GM21390 (cell line): ENCODE measurements at regions not wholly inside any gene's neighbourhood (a gene's known extent, or its start where the extent isn't known, plus 50 kb on each side); places are given as distances from the start of the nearest gene placed in this dataset.
A peak's percentile ranks its signal among the peaks of the same experiment; 100 is the strongest.

Source experiments
- ATAC-seq: cut with Tn5 transposase; IDR thresholded peaks from one replicate; pipeline ENCODE4 v1.9.1; 2021; ENCODE audit not compliant: unreplicated experiment

- ATAC-seq: no peak
Measured at GRCh38 chr3:147925272-147925671, 516.1 kb downstream of the ZIC1 start.

DNA sequence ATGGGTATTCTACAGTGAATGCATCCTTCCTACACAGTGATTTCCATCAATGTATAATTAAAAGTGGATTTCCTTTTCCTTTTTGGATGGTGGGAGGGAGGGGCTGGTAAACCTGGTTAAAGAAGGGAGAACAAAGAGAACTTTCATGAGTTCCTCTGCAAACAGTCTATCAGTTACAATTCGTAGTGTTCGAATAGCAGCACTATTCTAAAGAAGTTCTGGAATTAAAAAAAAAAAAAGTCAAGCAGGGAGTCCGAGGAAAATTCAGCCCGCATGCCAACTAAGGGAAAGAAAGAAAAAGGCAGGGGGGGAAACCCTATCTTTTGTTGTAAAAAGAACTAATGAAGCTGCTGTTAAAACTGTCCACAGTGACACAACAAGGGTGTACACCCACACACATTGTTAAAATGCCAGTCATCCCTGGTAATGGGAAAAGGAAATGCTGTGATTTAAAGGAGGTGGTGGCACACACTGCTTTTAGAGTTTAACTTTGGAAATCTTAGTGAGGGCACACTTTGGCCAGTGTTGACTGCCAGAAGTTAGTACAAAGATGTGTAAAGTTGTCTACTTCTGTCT, 521.2 kb downstream of the ZIC1 start:
- no peak for ATAC-seq

GRCh38 chr3:147934451-147935180, 525.5 kb downstream of the ZIC1 start:
- ATAC-seq: no peak

DNA sequence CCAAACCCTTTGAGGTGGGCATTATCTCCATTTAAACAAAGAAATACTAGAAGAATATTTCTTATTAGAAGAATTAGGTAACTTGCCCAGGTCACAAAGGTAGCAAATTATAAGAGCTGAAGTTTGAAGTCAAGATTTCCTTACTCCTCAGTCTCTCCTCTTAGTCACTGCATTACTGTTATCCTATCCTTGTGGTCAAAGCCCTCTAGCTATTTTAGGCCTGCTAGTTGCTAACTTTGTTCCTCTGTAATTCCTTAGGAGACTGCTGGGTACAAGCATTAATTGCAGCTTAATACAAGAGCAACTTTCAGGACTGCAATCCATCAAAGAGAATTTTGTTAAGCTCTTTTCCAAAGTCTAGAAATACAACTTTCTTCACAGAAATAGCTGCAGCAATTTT, 528.2 kb downstream of the ZIC1 start:
- ATAC-seq: no peak

- no peak for ATAC-seq
Measured at GRCh38 chr3:147937891-147938290, 528.7 kb downstream of the ZIC1 start.

DNA sequence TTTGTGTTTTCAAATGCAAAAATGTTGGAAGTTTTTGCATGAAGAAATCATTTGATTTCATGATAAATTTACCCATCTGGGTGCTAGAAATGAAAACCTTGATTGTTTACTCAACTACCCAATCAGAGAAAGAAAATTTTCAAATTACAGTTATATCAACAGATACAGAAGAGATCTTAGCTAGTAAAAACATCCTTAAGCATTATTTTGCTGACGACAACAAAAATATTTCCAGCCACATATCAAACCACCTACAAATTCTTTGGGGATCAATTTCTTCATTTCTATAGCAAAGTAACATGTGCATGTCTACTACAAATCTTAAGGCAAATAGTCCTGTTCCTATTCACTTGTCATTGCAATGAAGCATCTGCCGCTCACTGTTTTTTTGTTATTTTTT, 530.3 kb downstream of the ZIC1 start:
- ATAC-seq: no peak

DNA sequence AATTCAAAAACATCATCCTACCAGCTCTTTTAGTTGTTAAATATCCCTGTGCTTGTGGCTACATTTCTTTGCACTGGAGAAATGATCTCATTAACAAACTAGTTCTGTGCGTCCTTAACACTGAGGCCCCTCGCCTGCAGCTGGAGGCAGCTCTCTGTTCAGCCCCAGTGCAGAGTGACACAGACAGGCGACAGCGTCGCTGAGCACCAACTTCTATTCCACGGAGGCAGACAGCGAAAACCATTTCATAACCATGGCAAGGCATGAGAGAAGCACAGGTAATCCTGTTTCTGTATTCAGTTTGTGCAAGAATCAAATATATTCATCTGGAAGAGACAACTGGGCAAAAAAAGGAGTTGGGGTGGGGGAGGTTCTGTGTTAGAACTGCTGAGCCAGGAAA, 530.7 kb downstream of the ZIC1 start:
- no peak for ATAC-seq

- no peak for ATAC-seq
Measured at GRCh38 chr3:147940405-147941193, 531.4 kb downstream of the ZIC1 start.

- no peak for ATAC-seq
Measured at GRCh38 chr3:147941969-147942368, 532.8 kb downstream of the ZIC1 start.

GRCh38 chr3:147943265-147943945, 534.2 kb downstream of the ZIC1 start:
- ATAC-seq: no peak

- peak; percentile 65 for ATAC-seq
Measured at GRCh38 chr3:147945968-147946519, 536.9 kb downstream of the ZIC1 start.

- no peak for ATAC-seq
Measured at GRCh38 chr3:147956615-147957014, 547.5 kb downstream of the ZIC1 start.

DNA sequence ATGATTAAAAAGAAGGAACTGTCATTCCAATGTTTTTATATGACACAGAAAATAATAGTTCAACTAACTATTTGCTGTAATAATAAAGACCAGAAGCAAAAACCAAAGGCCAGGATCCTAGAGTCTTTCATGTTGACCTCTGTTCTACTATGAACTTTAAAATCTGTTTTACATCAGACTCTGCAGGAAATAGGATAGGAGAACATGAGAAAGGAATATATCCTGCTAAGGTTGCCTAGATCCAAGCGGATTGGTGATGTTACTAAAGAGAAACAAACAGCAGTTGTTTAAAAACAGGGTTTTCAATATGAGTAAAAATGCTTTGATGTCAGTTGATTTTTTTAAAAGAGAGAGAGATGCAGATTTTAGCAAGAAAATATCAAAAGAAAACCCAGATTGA, 549.6 kb downstream of the ZIC1 start:
- no peak for ATAC-seq

DNA sequence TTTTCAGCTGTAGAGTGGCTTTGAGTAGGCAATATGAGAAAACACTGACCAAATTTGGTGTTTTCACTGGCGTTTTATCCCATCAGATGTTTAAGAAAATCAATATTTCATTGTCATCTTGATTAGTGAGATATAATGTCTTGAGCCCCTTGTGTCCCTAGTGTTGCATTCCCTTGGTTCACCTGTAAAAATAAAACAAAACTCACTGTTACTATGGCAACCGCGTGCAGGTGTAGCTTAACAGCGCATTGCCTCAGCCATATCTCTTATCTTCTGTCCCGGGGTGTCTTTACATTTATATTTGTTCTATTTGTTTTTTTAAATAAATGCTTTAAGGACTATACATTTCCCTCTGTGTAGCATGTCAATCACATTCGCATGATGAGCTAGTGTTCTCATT, 551.6 kb downstream of the ZIC1 start:
- no peak for ATAC-seq

GRCh38 chr3:147962408-147963164, 553.4 kb downstream of the ZIC1 start:
- ATAC-seq: no peak

DNA sequence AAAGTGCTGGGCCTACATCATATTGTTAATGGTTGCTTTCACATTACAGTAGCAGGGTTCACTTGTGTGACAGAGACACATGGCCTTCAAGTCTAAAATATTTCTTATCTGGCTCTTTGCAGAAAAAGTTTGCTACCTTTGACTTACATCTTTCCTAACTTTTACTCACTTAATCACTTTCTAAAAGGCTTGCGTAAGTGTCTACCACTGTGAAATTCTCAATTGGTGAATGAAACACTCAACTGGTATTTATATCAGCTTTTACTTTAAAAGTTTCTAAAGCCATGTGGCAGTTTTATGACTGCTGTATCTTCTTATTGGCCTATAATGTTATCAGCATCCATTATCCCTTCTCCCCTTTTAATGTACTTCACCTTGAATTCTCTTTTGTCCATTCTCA, 554.5 kb downstream of the ZIC1 start:
- ATAC-seq: no peak

DNA sequence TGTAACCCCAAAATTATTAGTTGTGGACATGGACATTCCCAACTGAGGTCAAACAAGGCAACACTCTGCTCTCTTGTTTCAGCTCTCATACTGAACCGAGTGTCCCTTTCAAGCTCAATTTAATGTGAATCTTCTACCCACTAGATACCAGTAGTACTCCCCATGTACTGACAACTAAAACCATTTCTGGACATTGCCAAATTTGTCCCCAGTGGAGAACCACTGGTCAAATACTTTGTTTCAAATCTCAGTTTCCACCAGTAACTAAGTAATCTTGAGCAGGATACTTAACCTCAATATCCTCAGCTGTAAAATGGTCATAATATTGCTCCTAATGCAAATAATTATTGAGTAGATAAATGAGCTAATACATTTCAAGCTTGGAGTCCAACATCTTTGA, 566.0 kb downstream of the ZIC1 start:
- ATAC-seq: no peak

- ATAC-seq: no peak
Measured at GRCh38 chr3:147977001-147977400, 567.8 kb downstream of the ZIC1 start.

GRCh38 chr3:147987549-147987948, 578.4 kb downstream of the ZIC1 start:
- ATAC-seq: no peak

DNA sequence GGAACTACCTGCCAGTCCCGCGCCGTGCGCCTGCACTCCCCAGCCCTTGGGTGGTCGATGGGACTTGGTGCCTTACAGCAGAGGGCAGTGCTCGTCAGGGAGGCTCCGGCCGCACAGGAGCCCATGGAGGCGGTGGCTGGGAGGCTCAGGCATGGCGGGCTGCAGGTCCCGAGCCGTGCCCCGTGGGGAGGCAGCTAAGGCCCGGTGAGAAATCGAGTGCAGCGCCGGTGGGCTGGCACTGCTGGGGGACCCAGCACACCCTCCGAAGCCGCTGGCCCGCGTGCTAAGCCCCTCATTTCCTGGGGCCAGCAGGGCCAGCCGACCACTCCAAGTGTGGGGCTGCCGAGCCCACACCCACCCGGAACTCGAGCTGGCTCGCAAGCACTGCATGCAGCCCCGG, 580.2 kb downstream of the ZIC1 start:
- no peak for ATAC-seq
